Kidney (tissue), 13 donors: ENCODE measurements at regions not wholly inside any gene's neighbourhood (a gene's known extent, or its start where the extent isn't known, plus 50 kb on each side); places are given as distances from the start of the nearest gene placed in this dataset.
A peak's percentile ranks its signal among the peaks of the same experiment; 100 is the strongest.

ENCODE experiments used
- DNase-seq, 5 donors: peaks; one replicate each; pipeline ENCODE4 v3.0.0-alpha.2; 2013 to 2020
- FAIRE-seq: peaks from 2 replicates; lab custom pipeline; 2012; peaks lifted over from hg19 to GRCh38; lab: Jason Lieb, UNC
- H3K27ac ChIP-seq, 2 donors: one replicate each; pipeline ENCODE4 v1.7.0; 2013; ENCODE audit warnings: low read depth in 2 of 2, low read length in 2 of 2, inconsistent platforms in 1 of 2
- H3K27me3 ChIP-seq: one replicate; pipeline ENCODE4 v1.7.1; 2013; ENCODE audit warnings: low read length, inconsistent platforms; ENCODE audit not compliant: control insufficient read depth, insufficient read depth
- H3K36me3 ChIP-seq, 3 donors: one replicate each; pipeline versions ENCODE4 v1.7.0 to v1.7.1; 2013; ENCODE audit warnings: low read length in 3 of 3, control low read depth in 1 of 3, inconsistent platforms in 1 of 3; ENCODE audit not compliant: insufficient read depth in 3 of 3, control insufficient read depth in 2 of 3
- H3K4me1 ChIP-seq, 3 donors: one replicate each; pipeline versions ENCODE4 v1.7.0 to v1.7.1; 2013; ENCODE audit warnings: low read length in 3 of 3, inconsistent platforms in 1 of 3, low read depth in 1 of 3; ENCODE audit not compliant: control insufficient read depth in 2 of 3, insufficient read depth in 2 of 3
- H3K4me3 ChIP-seq, 3 donors: one replicate each; pipeline versions ENCODE4 v1.7.0 to v1.8.1; 2013; ENCODE audit warnings: low read length in 3 of 3, control low read depth in 1 of 3, inconsistent platforms in 1 of 3
- H3K9ac ChIP-seq, 3 donors: one replicate each; pipeline versions ENCODE4 v1.7.0 to v1.7.1; 2013; ENCODE audit warnings: low read length in 3 of 3, control low read depth in 1 of 3, inconsistent platforms in 1 of 3
- H3K9me3 ChIP-seq, 3 donors: one replicate each; pipeline versions ENCODE4 v1.7.0 to v1.7.1; 2013; ENCODE audit warnings: low read length in 3 of 3, control low read depth in 1 of 3, inconsistent platforms in 1 of 3; ENCODE audit not compliant: control insufficient read depth in 2 of 3, insufficient read depth in 1 of 3
- CTCF ChIP-seq: IDR thresholded peaks from 3 replicates; pipeline ENCODE4 v1.5.1; 2012; ENCODE audit warnings: mild to moderate bottlenecking, moderate library complexity, borderline replicate concordance; ENCODE audit not compliant: insufficient read depth; ENCODE audit errors: extremely low read depth
- intact Hi-C: fragments of 100-400 bp; cut with DNase I; formaldehyde crosslinking; loops from one replicate; pipeline ENCODE4 v1.11.1; 2022
- donor health status: control.
- donor health status: control.
- donor health status: control.
- donor health status: control.
- donor health status: control.
- donor health status: DM: yes; HTN: yes; CAD: no.
- donor health status: Normal renal cell carcinoma (clear cell type).

DNA sequence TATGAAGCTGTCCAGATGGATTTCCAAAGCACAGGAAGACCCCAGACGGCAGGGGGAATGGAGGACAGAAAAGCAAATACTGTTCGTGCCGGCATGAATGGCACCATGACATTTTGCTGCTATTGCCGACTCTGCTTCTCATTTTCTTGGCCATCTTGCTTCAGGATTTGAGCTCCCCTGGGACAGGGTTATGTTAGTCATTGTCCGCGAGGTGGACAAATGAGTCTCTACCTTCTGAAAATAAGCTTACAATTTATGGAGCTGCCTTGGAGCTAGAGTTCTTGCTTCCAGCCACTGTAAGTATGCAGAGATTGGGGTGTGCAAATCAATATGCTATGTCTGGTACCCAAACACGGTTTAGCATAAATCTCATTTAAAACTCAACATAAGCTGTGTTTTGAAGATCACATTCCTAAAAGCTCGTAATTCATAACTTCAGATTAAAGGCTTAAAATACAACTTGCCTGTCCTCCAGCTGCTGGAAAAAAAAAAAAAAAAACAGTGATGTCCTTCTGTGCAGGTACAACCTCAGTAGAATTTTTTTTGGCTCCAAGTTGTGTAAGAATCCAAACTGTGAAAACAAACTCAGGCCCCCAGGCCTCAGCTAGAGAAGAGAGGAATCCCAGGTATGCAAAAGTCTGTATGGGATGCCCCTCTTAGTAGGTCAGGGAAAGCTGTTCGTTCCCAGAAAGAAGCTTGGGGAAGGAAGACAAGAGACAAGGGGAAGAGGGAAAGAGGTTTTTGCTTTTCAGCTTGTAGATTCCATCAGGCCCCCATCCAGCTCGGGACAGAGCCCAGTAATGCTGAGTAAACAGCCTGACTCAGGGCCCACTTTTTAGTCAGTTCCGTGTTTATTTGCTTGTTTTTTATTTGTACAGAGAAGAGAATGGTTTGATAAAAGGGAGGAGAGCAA is 184.2 kb upstream of the FOXA2 start:
- H3K4me1 ChIP-seq: peaks cover 0 to 3% (median 0%) of the 10 kb centered on the region in 3 donors
- intact Hi-C loops: no loop called here
- no peak overlapping the region for H3K27ac ChIP-seq
- no peaks in the 10 kb centered on the region for H3K9me3 ChIP-seq
- FAIRE-seq (no peak), DNase-seq (no peak)
- no peak overlapping the region for H3K9ac ChIP-seq
- H3K27me3 ChIP-seq: no peaks in the 10 kb centered on the region
- no peak for TF ChIP-seq CTCF
- no peaks in the 10 kb centered on the region for H3K36me3 ChIP-seq
- H3K4me3 ChIP-seq: no peak overlapping the region

- Histone ChIP-seq H3K4me1 (no peaks in the 10 kb centered on the region), H3K27me3 (no peaks in the 10 kb centered on the region), H3K4me3 (no peak overlapping the region), H3K9ac (no peak overlapping the region), H3K36me3 (no peaks in the 10 kb centered on the region), H3K27ac (no peak overlapping the region), H3K9me3 (no peaks in the 10 kb centered on the region)
- no peak for TF ChIP-seq CTCF
- DNase-seq (no peak), FAIRE-seq (no peak)
- intact Hi-C loops: no loop called here
These were observed 185.9 kb upstream of the FOXA2 start for GRCh38 chr20:22770241-22770800.

DNA sequence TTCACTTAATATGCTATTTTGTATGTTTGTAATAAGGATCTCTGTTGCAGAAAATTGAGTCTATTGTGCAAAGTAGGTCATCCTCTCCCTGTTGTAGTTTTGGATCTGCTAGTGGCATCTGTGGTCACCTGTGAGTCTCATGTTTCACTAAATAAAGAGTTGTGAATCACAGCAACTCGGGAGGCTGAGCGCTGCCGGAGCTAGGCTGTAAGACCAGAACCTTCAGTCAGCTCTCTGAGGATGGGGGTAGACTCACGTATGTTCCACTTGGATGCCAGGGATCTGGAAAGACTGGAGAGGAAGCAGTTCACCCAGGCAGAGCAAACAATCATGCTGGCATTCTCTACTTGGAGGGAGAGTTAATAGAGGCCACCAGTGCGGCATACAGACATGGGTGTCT is 187.3 kb upstream of the FOXA2 start:
- no peaks in the 10 kb centered on the region for H3K9me3 ChIP-seq
- FAIRE-seq (no peak), DNase-seq (peak in 3 of 5 donors; percentile 16 to 68 (median 33))
- intact Hi-C loops: no loop called here
- no peaks in the 10 kb centered on the region for H3K27me3 ChIP-seq
- H3K36me3 ChIP-seq: no peaks in the 10 kb centered on the region
- no peaks in the 10 kb centered on the region for H3K4me1 ChIP-seq
- no peak for TF ChIP-seq CTCF
- no peak overlapping the region for H3K4me3 ChIP-seq
- H3K9ac ChIP-seq: no peak overlapping the region
- no peak overlapping the region for H3K27ac ChIP-seq
